ENCODE measurements at regions not wholly inside any gene's neighbourhood (a gene's known extent, or its start where the extent isn't known, plus 50 kb on each side); places are given as distances from the start of the nearest gene placed in this dataset.
A peak's percentile ranks its signal among the peaks of the same experiment; 100 is the strongest.

GRCh38 chr5:73298772-73299630 lies 126.0 kb downstream of the TMEM174 start:
- no peak for DNase-seq
- no peaks in the 10 kb centered on the region for H3K36me3 ChIP-seq

GRCh38 chr5:73298251-73298771 lies 125.3 kb downstream of the TMEM174 start:
- ATAC-seq = no peak
- DNase-seq = no peak
- Histone ChIP-seq H3K36me3 (no peaks in the 10 kb centered on the region), H3K27ac (no peak overlapping the region), H3K4me1 (peaks cover 10% of the 10 kb centered on the region), H3K27me3 (ENCODE audit: low read depth) (peaks cover 83% of the 10 kb centered on the region), H3K9me3 (no peaks in the 10 kb centered on the region), H3K4me3 (no peak overlapping the region)
- intact Hi-C loops (cut with DNase I) = loop anchor here (10.0 kb wide), 1 partner anchor 84 kb away; no protein-coding TSS in a partner anchor
- TF ChIP-seq CTCF (IDR thresholded peaks at IDR 0.05) = no peak

More at GRCh38 chr5:73298772-73299630, 126.0 kb downstream of the TMEM174 start:
- ATAC-seq = peak in 1 of 2 donors; percentile 33
- Histone ChIP-seq H3K27me3 (ENCODE audit: low read depth) (peaks cover 90% of the 10 kb centered on the region), H3K27ac (no peak overlapping the region), H3K9me3 (no peaks in the 10 kb centered on the region), H3K4me3 (no peak overlapping the region), H3K4me1 (peaks cover 14% of the 10 kb centered on the region)
- intact Hi-C loops (cut with DNase I) = loop anchor here (10.0 kb wide), 1 partner anchor 84 kb away; no protein-coding TSS in a partner anchor
- peak; percentile 27 for TF ChIP-seq CTCF (IDR thresholded peaks at IDR 0.05)

- ATAC-seq (no peak), DNase-seq (no peak)
- Histone ChIP-seq H3K4me1 (peaks cover 8% of the 10 kb centered on the region), H3K9me3 (no peaks in the 10 kb centered on the region), H3K27ac (no peak overlapping the region), H3K36me3 (no peaks in the 10 kb centered on the region), H3K27me3 (ENCODE audit: low read depth) (peaks cover 74% of the 10 kb centered on the region), H3K4me3 (no peak overlapping the region)
- TF ChIP-seq CTCF (IDR thresholded peaks at IDR 0.05) = no peak
- intact Hi-C loops (cut with DNase I) = loop anchor here (10.0 kb wide), 1 partner anchor 83 kb away; no protein-coding TSS in a partner anchor
These were observed 124.4 kb downstream of the TMEM174 start for GRCh38 chr5:73297430-73297829.

- intact Hi-C loops (cut with DNase I) = loop anchor here (10.0 kb wide), 1 partner anchor 82 kb away; no protein-coding TSS in a partner anchor
- peaks cover 72% of the 10 kb centered on the region for H3K27me3 ChIP-seq (ENCODE audit: low read depth)
These were observed 123.8 kb downstream of the TMEM174 start for GRCh38 chr5:73296772-73297171.

GRCh38 chr5:73295921-73296320 lies 122.9 kb downstream of the TMEM174 start:
- intact Hi-C loops (cut with DNase I) = loop anchor here (10.0 kb wide), 1 partner anchor 81 kb away; no protein-coding TSS in a partner anchor

More at GRCh38 chr5:73296772-73297171, 123.8 kb downstream of the TMEM174 start:
- Histone ChIP-seq H3K4me3 (no peak overlapping the region), H3K9me3 (no peaks in the 10 kb centered on the region), H3K36me3 (no peaks in the 10 kb centered on the region), H3K4me1 (peaks cover 8% of the 10 kb centered on the region), H3K27ac (no peak overlapping the region)
- TF ChIP-seq CTCF (IDR thresholded peaks at IDR 0.05) = no peak
- no peak for DNase-seq
- ATAC-seq = no peak

More at GRCh38 chr5:73295921-73296320, 122.9 kb downstream of the TMEM174 start:
- Histone ChIP-seq H3K4me3 (no peak overlapping the region), H3K27me3 (ENCODE audit: low read depth) (peaks cover 67% of the 10 kb centered on the region), H3K9me3 (no peaks in the 10 kb centered on the region), H3K4me1 (peaks cover 8% of the 10 kb centered on the region), H3K27ac (no peak overlapping the region), H3K36me3 (no peaks in the 10 kb centered on the region)
- no peak for DNase-seq
- ATAC-seq = no peak
- TF ChIP-seq CTCF (IDR thresholded peaks at IDR 0.05) = no peak

All from lower lobe of right lung (tissue), 2 donors.